H1 (cell line): ENCODE measurements at regions not wholly inside any gene's neighbourhood (a gene's known extent, or its start where the extent isn't known, plus 50 kb on each side); places are given as distances from the start of the nearest gene placed in this dataset.

ENCODE experiments used
- TF ChIP-seq, protein P1 (sequence below): fragments of 300-600 bp; sonication (generic); IDR thresholded peaks from 2 replicates; pipeline ENCODE4 v1.7.1; 2012; ENCODE audit warnings: low read length, moderate library complexity, mild to moderate bottlenecking, inconsistent platforms; ENCODE audit not compliant: insufficient replicate concordance

GRCh38 chr13:83386609-83387008 lies 495.7 kb downstream of the SLITRK1 start (continued):
- TF ChIP-seq, protein P1, sequence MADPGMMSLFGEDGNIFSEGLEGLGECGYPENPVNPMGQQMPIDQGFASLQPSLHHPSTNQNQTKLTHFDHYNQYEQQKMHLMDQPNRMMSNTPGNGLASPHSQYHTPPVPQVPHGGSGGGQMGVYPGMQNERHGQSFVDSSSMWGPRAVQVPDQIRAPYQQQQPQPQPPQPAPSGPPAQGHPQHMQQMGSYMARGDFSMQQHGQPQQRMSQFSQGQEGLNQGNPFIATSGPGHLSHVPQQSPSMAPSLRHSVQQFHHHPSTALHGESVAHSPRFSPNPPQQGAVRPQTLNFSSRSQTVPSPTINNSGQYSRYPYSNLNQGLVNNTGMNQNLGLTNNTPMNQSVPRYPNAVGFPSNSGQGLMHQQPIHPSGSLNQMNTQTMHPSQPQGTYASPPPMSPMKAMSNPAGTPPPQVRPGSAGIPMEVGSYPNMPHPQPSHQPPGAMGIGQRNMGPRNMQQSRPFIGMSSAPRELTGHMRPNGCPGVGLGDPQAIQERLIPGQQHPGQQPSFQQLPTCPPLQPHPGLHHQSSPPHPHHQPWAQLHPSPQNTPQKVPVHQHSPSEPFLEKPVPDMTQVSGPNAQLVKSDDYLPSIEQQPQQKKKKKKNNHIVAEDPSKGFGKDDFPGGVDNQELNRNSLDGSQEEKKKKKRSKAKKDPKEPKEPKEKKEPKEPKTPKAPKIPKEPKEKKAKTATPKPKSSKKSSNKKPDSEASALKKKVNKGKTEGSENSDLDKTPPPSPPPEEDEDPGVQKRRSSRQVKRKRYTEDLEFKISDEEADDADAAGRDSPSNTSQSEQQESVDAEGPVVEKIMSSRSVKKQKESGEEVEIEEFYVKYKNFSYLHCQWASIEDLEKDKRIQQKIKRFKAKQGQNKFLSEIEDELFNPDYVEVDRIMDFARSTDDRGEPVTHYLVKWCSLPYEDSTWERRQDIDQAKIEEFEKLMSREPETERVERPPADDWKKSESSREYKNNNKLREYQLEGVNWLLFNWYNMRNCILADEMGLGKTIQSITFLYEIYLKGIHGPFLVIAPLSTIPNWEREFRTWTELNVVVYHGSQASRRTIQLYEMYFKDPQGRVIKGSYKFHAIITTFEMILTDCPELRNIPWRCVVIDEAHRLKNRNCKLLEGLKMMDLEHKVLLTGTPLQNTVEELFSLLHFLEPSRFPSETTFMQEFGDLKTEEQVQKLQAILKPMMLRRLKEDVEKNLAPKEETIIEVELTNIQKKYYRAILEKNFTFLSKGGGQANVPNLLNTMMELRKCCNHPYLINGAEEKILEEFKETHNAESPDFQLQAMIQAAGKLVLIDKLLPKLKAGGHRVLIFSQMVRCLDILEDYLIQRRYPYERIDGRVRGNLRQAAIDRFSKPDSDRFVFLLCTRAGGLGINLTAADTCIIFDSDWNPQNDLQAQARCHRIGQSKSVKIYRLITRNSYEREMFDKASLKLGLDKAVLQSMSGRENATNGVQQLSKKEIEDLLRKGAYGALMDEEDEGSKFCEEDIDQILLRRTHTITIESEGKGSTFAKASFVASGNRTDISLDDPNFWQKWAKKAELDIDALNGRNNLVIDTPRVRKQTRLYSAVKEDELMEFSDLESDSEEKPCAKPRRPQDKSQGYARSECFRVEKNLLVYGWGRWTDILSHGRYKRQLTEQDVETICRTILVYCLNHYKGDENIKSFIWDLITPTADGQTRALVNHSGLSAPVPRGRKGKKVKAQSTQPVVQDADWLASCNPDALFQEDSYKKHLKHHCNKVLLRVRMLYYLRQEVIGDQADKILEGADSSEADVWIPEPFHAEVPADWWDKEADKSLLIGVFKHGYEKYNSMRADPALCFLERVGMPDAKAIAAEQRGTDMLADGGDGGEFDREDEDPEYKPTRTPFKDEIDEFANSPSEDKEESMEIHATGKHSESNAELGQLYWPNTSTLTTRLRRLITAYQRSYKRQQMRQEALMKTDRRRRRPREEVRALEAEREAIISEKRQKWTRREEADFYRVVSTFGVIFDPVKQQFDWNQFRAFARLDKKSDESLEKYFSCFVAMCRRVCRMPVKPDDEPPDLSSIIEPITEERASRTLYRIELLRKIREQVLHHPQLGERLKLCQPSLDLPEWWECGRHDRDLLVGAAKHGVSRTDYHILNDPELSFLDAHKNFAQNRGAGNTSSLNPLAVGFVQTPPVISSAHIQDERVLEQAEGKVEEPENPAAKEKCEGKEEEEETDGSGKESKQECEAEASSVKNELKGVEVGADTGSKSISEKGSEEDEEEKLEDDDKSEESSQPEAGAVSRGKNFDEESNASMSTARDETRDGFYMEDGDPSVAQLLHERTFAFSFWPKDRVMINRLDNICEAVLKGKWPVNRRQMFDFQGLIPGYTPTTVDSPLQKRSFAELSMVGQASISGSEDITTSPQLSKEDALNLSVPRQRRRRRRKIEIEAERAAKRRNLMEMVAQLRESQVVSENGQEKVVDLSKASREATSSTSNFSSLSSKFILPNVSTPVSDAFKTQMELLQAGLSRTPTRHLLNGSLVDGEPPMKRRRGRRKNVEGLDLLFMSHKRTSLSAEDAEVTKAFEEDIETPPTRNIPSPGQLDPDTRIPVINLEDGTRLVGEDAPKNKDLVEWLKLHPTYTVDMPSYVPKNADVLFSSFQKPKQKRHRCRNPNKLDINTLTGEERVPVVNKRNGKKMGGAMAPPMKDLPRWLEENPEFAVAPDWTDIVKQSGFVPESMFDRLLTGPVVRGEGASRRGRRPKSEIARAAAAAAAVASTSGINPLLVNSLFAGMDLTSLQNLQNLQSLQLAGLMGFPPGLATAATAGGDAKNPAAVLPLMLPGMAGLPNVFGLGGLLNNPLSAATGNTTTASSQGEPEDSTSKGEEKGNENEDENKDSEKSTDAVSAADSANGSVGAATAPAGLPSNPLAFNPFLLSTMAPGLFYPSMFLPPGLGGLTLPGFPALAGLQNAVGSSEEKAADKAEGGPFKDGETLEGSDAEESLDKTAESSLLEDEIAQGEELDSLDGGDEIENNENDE: no peak
